HG03280 (cell line): ENCODE measurements at regions not wholly inside any gene's neighbourhood (a gene's known extent, or its start where the extent isn't known, plus 50 kb on each side); places are given as distances from the start of the nearest gene placed in this dataset.

ENCODE experiments used
- ATAC-seq: cut with Tn5 transposase; IDR thresholded peaks from one replicate; pipeline ENCODE4 v1.9.1; 2021; ENCODE audit warnings: mild to moderate bottlenecking, moderate library complexity; ENCODE audit not compliant: unreplicated experiment

DNA sequence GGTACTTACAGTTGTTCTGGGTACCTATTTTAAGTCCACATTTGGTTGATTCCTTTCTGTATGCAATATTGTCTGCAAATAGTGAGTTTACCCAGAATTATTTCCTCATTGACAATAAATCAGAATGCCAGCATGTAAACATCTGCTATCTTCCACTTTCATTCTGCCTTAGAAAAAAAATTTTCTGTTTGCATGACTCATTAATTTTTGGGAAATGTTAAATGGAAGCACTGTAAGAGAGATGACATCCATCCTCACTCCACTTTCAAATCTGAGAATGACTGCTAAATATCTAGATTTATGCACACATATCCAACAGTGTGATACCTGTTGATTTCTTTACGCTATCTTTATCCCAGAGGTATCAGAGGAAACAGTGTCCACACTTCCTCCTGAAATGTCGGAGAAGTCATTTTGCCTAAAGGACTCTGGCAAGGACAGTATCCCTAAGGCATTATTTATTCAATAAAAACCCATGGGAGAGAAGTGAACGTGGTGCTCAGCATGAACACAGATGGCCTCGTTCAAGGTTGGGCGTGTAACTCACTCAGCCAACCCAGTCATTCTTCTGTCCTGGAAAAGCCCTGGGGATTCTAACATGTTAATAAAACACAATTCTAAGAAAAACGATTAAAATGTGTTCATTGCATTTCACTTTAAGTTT lies 780.9 kb downstream of the QKI start:
- ATAC-seq = no peak

DNA sequence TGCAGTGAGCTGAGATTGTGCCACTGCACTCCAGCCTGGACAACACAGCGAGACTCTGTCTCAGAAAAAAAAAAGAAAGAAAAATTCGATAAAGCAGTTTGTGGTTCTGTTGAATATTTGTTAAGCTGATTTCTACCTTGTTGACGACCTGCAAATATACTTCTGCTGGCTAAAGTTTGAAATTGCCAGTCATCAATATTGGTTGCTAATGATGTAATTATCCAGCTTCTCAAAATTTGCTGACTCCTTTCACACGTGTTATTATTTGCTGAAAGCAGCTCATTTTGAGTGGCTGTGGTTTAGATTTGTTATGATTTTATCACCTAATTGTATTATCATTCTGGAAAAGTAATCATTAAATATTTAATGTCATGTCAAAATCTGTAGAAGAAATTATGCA lies 774.3 kb downstream of the QKI start:
- ATAC-seq = no peak

DNA sequence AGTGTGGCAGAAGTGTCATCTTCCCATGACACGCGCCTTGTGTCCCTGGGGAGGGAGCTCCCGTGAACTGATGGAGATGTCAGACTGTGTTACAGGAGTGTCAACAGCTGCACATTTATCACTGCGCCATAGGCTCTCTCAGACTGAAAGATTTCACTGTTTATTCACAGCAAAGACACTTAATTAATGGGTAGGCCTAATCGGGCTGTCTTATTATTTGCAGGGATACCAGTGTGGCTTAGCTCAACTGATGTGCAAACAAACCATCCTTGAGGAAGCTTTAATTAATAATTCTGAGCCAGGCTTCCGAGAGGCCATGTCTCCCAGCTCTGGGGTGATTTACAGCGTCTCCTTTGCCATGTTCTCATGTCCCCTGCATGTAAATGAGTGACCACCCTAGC lies 771.0 kb downstream of the QKI start:
- ATAC-seq = no peak

DNA sequence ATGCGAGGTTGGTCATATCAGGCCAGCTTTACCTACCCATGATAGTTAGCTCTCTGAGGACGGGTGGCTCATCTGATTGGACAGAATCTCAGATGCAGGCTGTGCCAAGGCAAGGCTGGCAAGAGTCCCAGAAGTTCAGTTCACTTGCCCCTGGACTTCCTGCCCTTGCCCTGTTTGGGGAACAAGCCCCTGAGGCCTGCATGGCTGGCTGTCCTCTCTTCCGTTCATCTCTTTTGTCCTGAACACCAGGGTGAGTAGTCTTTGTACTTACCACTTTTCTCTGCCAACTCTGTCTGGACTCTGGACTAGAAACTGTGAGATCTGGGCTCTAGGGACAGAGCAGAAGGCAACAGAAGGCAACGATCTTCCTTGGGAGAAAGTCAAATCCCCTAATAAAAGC lies 769.9 kb downstream of the QKI start:
- ATAC-seq = no peak

DNA sequence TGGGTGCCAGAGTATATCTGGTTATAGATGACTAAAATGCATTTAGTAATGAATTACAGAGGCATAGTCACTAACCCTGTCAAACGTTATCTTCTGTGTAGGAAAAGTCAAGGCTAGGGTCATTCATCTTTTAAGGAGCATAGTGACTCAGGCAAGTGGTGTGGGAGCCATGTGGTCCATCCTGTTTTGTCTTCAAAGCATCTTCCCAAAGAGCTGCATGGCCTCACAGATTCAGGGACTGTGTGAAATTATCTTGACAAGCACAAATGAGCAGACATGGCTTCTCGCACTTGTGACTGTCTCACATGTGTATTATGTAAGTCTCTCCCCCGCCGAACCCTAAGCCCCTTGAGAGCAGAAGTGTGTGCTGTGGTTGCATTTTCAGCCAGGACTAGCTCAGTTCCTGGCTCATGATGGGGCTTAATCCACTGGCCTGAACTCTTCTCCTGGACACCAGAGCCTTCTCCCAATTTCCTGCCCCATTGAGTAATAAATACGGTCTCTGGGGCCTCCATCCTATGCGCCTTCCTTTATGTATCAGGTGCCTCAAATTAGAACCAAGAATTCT lies 769.1 kb downstream of the QKI start:
- ATAC-seq = no peak

DNA sequence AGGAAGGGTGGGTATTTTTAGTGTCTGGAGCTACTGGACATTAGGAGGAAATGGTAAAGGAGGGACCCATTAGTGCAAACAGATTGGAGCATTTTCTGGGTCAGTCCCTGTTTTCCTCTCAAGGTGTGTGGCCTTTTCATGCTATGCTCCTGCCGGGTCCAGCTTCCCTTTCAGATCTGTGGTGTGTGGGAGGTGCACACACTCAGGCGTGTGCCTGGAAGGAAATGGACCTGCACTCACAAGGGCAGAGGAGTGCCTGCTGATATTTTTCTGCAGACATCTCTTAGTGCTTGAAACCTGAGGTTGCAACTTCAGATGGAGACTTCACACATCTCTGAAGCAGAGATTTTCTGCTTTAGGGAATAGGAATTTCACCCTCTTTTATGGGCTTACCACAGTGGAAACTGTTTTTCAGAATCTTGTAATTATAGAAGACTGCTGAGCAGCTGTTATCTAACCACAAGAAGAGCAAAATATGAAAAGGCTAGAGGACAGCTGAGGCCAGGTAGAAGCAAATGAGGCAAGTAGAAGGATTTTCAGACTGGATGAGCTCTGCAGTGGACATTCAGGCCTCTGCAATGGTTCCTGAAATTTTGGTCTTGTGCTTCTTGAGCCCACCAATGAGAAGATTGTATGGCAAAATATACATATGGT lies 764.3 kb downstream of the QKI start:
- ATAC-seq = no peak

DNA sequence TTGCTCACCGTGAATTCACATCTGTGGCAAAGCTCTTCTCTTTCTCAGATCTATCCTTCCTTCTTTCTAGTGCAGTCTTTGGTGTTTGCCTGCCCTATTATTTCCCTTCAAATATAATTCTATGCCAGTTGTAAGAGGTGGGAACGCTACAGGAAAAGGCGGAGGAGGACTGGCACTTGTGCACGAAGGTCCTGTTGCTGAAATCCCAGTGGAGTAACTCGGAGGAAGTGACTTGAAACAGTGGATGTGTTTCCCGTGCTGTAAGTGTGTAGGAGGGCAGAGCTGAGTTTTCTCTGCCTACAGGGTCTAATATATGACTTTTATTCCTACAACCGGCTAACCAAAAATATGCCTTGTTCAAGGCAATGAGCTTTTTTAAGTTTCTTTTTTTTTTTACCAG lies 754.8 kb downstream of the QKI start:
- no peak for ATAC-seq

DNA sequence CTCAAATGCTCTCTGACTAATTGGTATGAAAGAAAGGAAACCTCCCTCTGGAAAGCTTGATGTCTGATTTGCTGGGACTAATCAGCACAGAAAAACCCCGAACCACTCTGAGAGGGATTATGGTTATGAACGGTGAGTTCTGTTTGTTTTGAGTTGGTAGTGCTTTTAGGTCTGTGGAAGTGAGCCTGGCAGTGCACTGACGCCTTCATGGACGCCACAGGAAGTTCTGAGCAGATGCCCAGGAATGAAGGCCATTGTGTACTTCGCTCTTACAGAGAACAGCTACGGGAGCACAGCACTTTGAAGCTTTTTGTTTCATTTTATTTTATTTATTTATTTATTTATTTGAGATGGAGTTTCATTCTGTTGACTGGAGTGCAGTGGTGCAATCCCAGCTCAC lies 754.1 kb downstream of the QKI start:
- no peak for ATAC-seq

DNA sequence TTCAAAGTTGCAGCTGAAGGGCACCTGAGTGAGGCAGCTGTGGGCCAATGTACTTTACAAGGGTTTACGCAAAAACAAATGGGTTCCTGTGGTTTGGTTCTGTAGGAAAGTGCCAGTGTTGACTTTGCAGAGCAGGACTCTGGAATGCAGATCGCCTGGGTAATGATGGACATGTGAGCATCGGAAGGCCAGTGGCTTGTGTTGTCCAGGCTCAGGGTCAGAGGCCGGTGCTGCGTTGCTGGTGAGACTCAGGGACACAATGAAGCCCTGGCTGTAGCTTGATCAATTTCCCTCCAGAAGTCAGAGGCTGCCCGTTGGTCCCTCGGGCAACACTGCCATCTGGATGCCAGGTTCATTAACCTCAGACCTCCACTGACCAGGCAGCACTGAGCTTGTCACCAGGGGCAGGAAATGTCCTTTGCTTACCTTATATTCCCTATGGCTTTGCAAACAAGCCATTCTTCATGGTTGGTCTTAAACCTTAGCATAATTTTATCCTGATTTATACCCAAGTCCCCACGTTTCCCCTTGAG lies 753.4 kb downstream of the QKI start:
- ATAC-seq = no peak

DNA sequence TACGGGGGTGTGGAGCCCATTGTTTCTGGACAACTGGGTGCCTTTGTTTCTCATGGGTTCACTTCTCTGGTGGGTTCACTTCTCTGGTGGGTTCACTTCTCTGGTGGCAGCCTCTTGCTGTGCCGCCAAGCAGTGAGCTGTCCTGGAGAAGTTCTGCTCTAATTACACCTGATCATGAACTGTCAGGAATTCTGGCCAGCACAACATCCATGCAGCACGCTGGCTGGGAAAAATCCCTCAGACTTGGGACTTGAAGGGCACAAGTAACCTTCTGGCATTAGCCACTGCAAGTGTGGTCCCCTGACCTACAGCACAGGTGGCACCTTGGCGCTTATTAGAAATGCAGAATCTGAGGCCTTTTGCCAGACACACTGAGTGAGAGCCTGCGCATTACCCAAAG lies 752.5 kb downstream of the QKI start:
- ATAC-seq = no peak

DNA sequence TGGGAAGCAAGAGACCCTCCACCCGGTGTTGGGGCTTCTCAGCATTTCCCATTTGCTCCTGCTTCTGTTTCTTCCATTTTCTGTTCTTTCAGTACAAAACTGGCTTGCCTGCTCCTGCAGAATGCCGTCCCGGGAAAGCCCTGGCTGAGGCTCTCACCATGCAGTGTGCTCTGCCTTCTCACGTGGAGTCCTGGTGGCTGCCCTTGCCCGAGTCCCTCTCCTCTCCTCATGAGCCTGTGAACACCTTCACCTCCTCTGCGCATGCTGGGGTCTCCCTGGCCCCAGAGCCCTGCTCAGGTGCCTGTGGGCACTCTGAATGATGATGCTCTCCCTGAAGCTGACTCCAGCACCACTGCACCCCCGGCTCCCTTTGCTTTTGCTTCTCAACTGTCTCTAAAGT lies 752.0 kb downstream of the QKI start:
- ATAC-seq = no peak

DNA sequence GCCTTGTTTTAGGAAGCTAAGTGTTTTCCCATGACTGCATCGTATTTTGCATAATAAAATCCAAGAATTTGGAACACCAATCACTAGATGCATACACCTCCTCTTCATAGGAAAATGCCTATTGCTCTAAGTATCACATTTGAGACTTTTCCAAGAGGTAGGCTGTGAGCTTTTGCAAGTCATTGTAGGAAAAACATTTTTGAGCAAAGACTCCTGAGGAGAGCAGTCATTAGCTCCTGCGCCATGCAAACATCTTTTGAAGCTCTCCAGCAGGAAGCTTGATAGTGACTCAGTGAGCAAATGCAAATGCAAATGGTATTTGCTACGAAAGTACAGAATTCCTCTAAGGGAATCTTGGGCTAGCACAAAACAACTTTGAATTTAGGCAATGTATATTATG lies 750.4 kb downstream of the QKI start:
- ATAC-seq = no peak

DNA sequence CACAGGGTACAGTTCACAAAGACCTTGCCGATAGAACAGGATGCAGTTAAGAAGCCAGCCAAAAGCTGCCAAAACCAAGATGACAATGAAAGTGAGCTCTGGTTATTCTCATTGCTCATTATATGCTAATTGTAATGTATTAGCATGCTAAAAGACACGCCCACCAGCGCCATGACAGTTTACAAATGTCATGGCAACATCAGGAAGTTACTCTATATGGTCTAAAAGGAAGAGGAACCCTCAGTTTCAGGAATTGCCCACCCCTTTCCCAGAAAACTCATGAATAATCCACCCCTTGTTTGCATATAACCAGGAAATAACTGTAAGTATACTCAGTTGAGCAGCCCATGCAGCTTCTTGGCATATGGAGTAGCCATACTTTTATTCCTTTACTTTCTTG lies 748.7 kb downstream of the QKI start:
- no peak for ATAC-seq

DNA sequence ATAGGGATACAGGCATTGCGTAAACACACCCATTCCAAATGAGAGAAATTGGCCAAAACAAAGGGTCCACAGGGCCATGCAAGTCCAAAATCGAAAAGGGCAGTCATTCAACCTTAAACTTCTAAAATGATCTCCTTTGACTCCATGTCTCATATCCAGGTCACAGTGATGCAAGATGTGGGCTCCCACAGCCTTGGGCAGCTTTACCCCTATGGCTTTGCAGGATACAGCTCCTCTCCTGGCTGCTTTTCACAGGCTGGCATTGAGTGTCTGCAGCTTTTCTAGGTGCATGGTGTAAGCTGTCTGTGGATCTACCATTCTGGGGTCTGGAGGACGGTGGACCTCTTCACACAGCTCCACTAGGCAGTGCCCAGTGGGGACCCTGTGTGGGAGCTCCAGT lies 744.5 kb downstream of the QKI start:
- ATAC-seq = no peak

DNA sequence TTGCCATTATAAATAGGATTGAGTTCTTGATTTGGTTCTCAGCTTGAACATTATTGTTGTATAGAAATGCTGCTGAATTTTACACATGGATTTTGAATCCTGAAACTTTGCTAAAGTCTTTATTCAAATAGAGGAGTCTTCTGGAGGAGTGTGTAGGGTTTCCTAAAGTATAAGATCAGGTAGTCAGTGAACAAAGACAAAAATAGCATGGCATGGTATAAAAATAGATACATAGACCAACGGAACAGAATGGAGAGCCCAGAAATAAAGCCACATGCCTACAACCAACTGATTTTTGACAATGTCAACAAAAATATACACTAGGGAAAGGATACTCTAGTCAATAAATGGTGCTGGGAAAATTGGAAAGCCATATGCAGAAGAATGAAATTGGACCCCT lies 740.1 kb downstream of the QKI start:
- ATAC-seq = no peak

DNA sequence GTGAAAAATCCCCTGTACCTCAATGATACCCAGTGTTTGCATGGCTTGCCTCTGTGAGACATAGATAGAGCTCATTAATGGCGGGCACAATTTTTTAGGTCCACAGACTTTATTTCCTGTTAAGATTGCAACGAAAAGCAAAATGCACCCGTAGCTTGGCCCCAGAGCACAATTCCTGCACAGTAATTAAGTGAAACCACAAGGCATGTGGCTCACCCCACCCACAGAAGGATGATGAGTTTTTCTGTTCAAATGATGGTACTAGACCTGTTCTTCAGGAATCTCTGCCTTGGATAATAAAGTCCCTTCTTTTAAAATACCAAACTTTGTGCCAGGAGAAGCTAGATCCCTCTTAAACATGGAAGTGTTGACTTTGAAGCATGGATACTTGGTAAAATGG lies 738.1 kb downstream of the QKI start:
- no peak for ATAC-seq

DNA sequence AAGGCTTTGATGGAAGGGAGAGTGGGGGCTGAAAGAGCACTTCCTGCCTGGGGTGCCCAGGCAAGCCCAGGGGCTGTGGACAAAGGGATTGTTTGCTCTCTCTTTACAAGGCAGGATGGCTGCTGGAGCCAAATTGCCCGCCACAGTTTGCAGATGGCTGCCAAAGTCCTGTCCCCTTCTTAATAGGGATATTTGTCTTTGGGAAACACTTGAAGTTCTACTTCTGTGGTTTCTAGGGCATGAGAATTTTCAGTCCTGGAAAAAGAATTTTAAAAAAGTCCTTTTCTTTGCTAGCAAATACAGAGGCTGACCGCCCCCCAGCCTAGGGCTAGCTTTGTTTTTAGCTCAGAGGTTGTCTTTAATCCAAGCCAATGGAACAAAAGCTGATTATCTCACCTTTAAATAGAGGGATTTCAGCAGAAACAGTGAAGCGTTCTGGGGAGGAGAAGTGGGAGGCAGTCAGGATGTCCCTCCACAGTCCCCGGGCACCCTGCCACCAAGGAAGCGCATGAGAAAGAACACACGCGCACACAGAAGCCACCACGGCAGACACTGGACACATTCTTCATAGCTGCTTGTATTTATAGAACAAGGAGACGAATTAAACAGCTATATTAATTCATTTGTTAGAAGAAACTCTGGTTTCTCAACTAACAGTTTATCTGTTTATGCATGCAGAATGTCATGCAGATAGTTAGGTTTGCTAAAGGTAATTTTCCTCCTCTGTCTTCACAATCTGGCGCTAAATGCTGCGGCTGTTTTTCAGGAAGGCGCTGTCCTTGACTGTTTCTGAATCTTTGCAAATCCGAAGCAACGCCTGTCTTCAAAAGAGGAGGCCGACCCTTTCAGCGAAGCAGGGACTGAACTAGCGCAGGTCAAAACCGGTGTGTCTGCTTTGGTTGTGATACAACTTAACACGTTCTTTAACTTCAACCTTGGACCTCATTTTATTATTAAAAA lies 736.9 kb downstream of the QKI start:
- ATAC-seq = no peak

DNA sequence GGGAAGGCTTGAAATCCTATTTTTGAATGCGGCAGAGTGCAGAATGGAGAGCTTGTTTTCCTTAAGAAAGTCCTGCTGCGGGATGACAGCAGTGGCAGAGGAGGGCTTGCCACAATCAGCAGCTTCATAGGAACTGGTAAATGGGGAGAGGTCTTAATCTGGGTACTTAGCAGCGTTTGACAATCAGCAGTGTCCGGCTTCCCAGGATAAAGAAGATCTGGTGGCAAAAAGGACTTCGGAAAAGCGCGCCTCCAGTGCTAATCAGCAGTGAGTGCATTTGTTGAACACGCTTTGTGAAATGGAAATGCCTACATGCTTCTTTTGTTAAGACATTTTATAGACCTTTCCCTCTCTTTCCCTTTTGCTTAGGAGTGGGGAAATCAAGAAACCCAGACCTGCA lies 735.7 kb downstream of the QKI start:
- ATAC-seq = no peak

DNA sequence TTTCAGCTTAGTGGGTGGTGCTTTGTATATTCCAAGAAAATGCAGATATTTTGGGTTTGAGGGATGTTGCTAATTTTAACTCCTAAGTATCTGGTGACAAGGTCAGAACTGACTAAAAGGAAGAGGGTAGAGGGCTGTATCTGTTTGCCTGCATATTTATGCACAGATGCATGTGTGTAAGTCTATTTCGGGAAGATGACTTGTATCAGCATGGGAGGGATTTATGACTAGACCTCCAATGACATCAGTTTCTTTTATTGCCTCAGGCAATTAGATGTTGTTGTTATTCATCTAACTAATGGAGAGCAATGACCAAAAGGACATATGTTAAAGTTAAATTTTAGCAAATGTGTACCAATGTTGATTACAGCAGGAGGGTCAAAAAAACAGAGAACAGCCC lies 734.3 kb downstream of the QKI start:
- ATAC-seq = no peak

DNA sequence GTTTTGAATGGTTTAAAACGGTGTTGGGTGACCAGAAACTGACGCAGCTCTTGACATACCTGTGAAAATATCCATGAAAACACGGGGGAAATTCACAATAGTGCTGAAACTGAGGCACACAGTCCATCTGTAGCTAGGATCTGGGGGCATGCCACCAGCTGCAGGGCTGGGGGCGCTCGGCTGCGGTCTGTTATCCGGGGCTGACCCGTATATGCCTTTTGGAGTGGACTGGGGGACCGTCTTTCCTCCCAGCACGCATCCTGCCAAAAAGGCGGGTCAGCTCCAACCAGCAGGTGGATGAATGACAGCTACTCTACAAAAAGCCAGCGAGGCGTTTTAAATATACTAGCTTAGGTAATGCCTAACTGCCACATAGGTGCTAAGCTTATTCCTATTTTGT lies 729.8 kb downstream of the QKI start:
- ATAC-seq = no peak

DNA sequence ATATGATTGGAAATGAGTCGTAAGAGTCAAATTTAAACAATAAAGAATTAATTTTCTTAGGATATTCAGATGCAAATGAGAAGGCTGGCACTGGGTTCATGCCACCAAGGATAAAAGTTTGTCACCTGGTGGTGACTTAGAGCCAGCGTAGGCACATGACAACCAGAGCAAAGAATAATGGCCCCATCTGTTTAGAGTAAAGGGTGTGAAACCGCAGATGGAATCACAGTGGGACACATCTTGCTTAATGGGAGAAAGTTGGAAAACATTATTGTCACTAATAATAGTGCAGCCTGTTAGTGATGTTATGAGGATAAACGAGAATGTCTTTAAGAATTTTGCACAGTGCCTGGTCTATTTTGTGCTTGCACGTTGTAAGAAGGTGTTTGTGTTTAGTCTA lies 727.8 kb downstream of the QKI start:
- no peak for ATAC-seq
